ENCODE measurements at regions not wholly inside any gene's neighbourhood (a gene's known extent, or its start where the extent isn't known, plus 50 kb on each side); places are given as distances from the start of the nearest gene placed in this dataset.

DNA sequence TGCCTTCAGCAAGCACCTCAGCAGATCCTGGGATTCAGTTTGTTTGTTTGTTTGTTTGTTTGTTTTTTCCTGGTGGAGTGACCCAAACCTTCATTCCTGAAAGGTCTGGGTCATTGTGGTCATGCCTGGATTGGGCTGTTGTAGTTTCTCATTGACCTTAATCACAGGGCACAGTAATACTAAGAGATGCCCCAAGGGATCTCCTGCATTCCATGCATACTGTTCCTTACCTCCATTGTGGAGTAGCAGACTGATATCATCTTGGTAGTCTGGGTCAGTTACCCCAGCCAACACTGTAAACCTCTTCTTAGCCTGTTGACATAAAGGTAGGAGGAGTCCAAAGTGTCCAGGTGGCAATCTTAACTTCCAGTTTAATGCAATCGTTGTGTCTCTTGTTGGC is 1466.7 kb upstream of the CDH9 start:
- ATAC-seq (replicated peaks): no peak
- no peak overlapping the region for H3K4me3 Mint-ChIP-seq
- no peaks in the 10 kb centered on the region for H3K27me3 Mint-ChIP-seq
- H3K27ac Mint-ChIP-seq: no peak overlapping the region
- no peaks in the 10 kb centered on the region for H3K36me3 Mint-ChIP-seq (ENCODE audit: low read depth)
- H3K9me3 Mint-ChIP-seq: peaks cover 11% of the 10 kb centered on the region
- no peaks in the 10 kb centered on the region for H3K4me1 Mint-ChIP-seq

DNA sequence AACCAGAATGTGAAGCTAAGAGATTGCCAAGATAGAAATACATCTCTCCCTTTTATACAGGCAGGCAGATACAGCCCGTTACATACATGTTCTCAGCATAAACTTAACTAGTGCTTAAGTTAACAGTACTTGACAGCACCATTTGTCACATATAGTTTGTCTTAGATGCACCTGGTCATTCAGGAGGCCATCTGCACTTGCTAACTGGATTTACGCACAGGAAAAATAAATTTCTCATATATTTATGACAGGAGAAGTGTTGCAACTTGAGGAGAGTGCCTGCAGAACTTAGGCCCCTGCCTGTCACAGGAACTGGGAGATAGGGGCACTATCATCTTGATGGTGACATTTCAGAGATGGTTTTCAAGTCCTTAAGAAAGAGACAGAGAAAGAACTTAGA is 1462.1 kb upstream of the CDH9 start:
- no peaks in the 10 kb centered on the region for H3K27me3 Mint-ChIP-seq
- H3K4me1 Mint-ChIP-seq: no peaks in the 10 kb centered on the region
- ATAC-seq (replicated peaks): no peak
- H3K27ac Mint-ChIP-seq: no peak overlapping the region
- H3K9me3 Mint-ChIP-seq: peaks cover 7% of the 10 kb centered on the region
- H3K36me3 Mint-ChIP-seq (ENCODE audit: low read depth): no peaks in the 10 kb centered on the region
- H3K4me3 Mint-ChIP-seq: no peak overlapping the region

DNA sequence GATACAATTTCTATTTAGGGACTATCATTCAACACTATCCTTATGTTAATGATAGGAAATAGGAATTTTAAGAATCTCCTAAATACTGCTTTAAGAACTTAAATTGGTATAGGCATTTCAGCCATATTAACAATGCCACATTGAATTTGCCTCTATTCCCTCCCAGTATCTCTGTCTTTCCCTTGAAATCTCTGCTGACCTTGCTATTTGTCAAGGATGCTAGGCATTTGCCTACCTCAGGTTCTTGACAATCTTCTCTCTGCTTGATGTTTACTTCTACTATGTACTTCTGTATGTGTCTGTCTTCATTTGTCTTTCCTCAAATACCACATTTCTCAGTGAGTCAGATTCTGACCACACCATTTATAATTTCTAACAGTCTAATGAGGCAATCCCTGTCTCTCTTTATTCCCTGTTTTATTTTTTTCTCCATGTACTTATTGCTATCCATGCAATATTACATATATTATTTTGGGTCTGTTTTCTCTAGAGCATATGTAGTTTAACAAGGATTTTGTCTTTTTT is 1461.4 kb upstream of the CDH9 start:
- Mint-ChIP-seq H3K27me3 (no peaks in the 10 kb centered on the region), H3K4me3 (no peak overlapping the region), H3K9me3 (peaks cover 7% of the 10 kb centered on the region), H3K36me3 (ENCODE audit: low read depth) (no peaks in the 10 kb centered on the region), H3K27ac (no peak overlapping the region), H3K4me1 (no peaks in the 10 kb centered on the region)
- no peak for ATAC-seq (replicated peaks)

DNA sequence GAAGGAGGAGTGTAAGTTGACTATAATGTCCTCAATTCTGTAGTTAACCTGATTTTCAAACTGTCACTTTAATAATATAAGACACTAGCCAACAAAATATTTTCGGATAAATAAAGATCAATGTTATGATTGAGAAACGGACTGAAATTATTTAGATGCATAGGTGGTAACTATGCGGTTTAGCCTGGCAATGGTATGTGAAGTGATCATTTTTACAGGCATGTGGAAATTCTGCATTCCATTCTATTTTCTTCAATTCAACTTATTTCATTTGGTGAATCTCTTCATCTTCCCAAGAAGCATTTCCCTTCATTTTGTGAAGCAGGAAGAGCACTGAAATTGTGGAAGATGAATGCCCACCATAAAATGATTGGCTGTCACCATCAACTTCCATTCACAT is 1457.5 kb upstream of the CDH9 start:
- H3K27ac Mint-ChIP-seq: no peak overlapping the region
- no peaks in the 10 kb centered on the region for H3K27me3 Mint-ChIP-seq
- no peak overlapping the region for H3K4me3 Mint-ChIP-seq
- no peaks in the 10 kb centered on the region for H3K36me3 Mint-ChIP-seq (ENCODE audit: low read depth)
- H3K9me3 Mint-ChIP-seq: peaks cover 22% of the 10 kb centered on the region
- no peak for ATAC-seq (replicated peaks)
- H3K4me1 Mint-ChIP-seq: no peaks in the 10 kb centered on the region

DNA sequence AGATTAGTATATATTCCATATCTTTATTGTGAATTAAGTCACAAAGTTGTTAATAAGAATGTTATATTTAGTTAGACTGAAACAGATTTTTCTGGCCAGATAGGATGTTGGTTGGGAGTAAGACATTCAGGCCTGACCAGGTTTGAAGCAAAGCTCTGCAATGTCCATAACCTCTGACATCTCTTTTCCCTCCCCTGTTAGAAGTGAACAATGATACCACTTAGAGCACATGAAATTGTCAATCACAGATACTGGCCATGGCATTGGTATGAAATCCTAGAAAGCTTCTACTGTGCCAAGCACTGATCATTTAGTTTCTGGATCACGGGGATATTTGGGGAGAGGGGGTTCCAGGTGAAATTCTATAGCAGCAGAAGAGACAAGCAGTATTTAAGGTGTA is 1455.1 kb upstream of the CDH9 start:
- Mint-ChIP-seq H3K36me3 (ENCODE audit: low read depth) (no peaks in the 10 kb centered on the region), H3K9me3 (peaks cover 18% of the 10 kb centered on the region), H3K4me3 (no peak overlapping the region), H3K27me3 (no peaks in the 10 kb centered on the region), H3K4me1 (no peaks in the 10 kb centered on the region), H3K27ac (no peak overlapping the region)
- no peak for ATAC-seq (replicated peaks)

DNA sequence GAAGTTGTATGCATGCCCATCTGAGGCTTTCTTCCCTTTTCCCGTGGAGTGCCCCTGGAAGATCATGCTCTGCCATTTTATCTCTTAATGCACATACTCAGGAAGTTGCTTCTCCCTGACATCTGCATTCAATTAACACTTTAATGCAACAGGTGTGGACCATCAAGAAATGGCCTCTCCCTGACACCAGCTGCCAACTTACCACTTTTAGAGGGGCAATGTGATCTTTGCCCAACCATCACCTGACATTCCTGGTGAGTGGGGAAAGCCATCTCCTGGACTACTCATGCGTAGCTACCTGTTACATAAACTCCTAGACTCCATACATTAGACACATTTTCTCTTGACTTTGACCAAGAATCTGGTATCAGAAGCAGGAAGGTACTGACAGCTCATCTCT is 1450.4 kb upstream of the CDH9 start:
- Mint-ChIP-seq H3K4me1 (no peaks in the 10 kb centered on the region), H3K4me3 (no peak overlapping the region), H3K36me3 (ENCODE audit: low read depth) (no peaks in the 10 kb centered on the region), H3K27ac (no peak overlapping the region), H3K9me3 (peaks cover 12% of the 10 kb centered on the region), H3K27me3 (no peaks in the 10 kb centered on the region)
- no peak for ATAC-seq (replicated peaks)

DNA sequence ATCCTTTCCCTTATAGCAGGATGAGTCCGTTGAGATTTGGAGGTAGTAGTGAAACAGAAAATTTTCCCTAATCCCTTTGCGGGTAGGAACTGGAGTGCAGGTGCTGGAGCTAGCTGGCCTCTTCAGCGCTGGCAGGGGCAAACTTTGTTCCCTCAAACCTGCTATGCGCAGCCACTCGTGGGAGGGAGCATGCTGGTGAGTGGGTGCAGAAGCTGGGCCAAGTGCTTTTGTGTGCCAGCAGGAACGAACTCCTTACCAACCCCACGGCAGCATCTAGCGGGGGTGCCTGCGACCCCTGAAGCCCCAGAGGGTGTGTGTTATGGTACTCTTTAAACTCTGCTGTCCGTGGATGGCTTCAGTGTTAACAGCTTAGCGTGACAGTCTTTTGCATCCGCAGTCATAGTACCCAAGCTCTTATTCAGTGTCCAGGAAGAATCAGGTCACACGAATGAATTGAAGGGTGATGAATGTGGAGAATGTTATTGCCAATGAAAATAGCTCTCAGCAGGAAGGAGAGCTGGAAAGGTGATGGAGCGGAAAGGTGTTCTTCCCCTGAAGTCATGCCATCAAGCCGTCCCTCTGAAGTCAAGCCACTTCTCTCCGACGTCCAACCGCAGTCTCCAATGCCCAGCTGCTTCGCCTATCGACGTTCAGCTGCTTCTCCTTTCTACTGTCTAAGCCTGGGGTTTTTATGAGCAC is 1445.1 kb upstream of the CDH9 start:
- H3K4me1 Mint-ChIP-seq: no peaks in the 10 kb centered on the region
- H3K36me3 Mint-ChIP-seq (ENCODE audit: low read depth): no peaks in the 10 kb centered on the region
- no peak overlapping the region for H3K4me3 Mint-ChIP-seq
- no peaks in the 10 kb centered on the region for H3K9me3 Mint-ChIP-seq
- no peaks in the 10 kb centered on the region for H3K27me3 Mint-ChIP-seq
- ATAC-seq (replicated peaks): no peak
- no peak overlapping the region for H3K27ac Mint-ChIP-seq

DNA sequence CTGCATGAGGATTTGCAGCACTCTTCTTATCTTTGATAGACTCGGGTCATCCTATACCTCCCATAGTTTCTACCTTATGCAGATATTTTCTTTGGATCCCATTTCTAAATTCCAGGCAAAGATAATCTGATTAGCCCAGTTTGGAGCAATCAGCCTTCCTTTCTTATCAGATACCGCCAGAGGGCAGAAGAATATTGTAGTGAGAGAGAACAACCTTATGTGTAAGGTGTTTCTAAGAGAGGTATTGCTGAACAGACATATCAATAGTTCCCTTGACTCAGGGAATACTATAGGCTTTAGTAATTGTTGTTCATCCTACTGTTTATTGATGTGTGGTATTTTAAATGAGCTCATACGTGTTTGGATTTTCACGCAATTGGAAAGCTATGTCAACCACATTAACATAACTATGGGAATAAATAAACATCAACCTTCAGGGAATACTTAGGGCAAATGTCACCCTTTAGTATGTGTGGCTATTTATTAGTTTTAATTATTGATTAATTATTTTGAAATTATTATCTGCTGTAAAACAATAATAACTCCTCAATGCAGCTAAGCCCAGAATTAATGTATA is 1435.2 kb upstream of the CDH9 start:
- ATAC-seq (replicated peaks): no peak
- H3K36me3 Mint-ChIP-seq (ENCODE audit: low read depth): no peaks in the 10 kb centered on the region
- H3K4me1 Mint-ChIP-seq: no peaks in the 10 kb centered on the region
- peaks cover 9% of the 10 kb centered on the region for H3K9me3 Mint-ChIP-seq
- no peaks in the 10 kb centered on the region for H3K27me3 Mint-ChIP-seq
- no peak overlapping the region for H3K4me3 Mint-ChIP-seq
- no peak overlapping the region for H3K27ac Mint-ChIP-seq

DNA sequence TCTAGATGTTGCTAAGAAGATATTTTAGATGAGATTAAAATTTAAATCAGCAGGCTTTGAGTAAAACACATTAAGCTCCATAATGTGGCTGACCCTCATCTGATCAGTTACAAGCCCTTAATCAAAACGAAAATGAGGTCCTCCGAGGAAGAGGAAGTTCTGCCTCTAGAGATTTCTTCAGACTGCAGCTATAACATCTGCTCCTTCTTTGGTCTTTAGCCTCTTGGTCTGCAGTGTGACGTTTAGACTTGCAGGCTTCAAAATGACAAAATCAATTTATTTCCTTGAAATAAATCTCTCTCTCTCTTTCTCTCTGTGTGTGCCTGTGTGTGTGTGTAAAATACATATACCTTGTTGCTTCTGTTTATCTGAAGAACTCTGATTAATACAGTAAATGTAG is 1429.8 kb upstream of the CDH9 start:
- Mint-ChIP-seq H3K4me3 (no peak overlapping the region), H3K9me3 (peaks cover 10% of the 10 kb centered on the region), H3K4me1 (no peaks in the 10 kb centered on the region), H3K36me3 (ENCODE audit: low read depth) (no peaks in the 10 kb centered on the region), H3K27me3 (no peaks in the 10 kb centered on the region), H3K27ac (no peak overlapping the region)
- ATAC-seq (replicated peaks): no peak

DNA sequence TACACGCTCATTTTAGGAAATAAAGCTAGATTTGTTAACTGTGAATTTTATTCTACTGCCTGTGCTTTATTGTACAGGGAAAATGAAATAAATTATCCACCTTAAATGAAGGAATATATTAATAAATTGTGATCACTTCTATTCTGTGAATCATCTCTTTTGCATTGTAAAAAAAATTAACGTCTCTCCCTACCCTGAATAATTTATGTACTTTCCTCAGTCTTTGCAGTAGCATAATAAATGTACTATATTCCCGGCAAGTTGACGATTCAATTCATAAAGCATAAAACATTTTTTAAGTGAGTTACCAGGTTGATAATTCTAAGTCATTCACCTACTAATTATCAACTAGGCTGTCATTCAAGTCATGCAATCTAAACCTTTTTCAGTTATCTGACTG is 1425.3 kb upstream of the CDH9 start:
- Mint-ChIP-seq H3K36me3 (ENCODE audit: low read depth) (no peaks in the 10 kb centered on the region), H3K27ac (no peak overlapping the region), H3K27me3 (no peaks in the 10 kb centered on the region), H3K9me3 (peaks cover 14% of the 10 kb centered on the region), H3K4me3 (no peak overlapping the region), H3K4me1 (no peaks in the 10 kb centered on the region)
- no peak for ATAC-seq (replicated peaks)

DNA sequence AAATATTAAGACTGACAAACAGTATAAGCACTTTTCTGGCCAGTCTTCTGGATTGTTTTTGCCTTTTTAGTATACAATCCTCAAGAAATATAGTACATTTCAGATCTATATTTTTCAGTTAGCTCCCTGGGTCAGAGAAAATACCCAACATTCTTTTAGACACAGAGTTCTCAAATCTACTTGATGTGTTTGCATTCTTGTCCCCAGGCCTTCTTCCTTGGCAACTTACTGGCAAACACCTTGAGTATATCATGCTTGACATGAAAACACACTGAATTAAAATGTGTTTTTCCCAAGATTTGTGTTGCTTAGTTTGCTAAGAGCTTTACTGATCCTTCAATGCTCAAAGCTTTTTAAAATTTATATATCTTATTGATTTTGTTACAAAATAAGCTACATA is 1413.1 kb upstream of the CDH9 start:
- Mint-ChIP-seq H3K4me3 (no peak overlapping the region), H3K36me3 (ENCODE audit: low read depth) (no peaks in the 10 kb centered on the region), H3K9me3 (peaks cover 15% of the 10 kb centered on the region), H3K27ac (no peak overlapping the region), H3K27me3 (no peaks in the 10 kb centered on the region), H3K4me1 (no peaks in the 10 kb centered on the region)
- ATAC-seq (replicated peaks): no peak

DNA sequence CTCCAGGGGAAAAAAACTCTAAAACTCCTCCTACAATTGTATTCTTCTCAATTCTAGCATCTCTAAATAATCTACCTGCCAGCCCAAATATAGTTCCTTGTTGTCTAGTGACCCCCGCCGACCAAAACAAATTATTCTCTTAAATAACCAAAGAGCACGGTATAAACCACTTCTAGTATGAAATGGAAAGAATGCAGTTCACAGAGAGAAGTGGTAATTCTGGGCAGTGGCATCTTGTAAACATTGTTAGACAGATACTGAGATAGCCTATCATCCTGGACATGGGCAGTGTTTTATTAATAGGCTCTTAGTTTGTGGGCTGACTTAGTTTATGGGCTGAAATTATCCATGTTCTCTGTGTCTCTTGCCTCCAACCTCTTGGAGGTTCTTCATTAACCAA is 1412.6 kb upstream of the CDH9 start:
- no peak for ATAC-seq (replicated peaks)
- Mint-ChIP-seq H3K4me3 (no peak overlapping the region), H3K27ac (no peak overlapping the region), H3K9me3 (peaks cover 15% of the 10 kb centered on the region), H3K27me3 (no peaks in the 10 kb centered on the region), H3K36me3 (ENCODE audit: low read depth) (no peaks in the 10 kb centered on the region), H3K4me1 (no peaks in the 10 kb centered on the region)

DNA sequence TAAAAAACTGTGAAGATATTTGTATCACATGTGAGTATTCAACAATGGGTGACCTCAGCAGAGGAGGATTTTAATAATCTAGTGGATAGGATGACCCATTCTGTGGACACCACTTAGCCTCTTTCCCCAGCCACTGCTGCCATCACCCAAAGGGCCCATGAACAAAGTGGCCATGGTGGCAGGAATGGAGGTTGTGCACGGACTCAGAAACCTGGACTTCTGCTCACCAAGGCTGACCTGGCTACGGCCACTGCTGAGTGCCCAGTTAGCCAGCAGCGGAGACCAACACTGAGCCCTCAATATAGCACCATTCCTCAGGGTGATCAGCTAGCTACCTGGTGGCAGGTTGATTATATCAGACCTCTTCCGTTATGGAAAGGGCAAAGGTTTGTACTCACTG is 1410.4 kb upstream of the CDH9 start:
- no peak overlapping the region for H3K4me3 Mint-ChIP-seq
- no peak for ATAC-seq (replicated peaks)
- no peak overlapping the region for H3K27ac Mint-ChIP-seq
- H3K36me3 Mint-ChIP-seq (ENCODE audit: low read depth): no peaks in the 10 kb centered on the region
- H3K9me3 Mint-ChIP-seq: peaks cover 12% of the 10 kb centered on the region
- no peaks in the 10 kb centered on the region for H3K27me3 Mint-ChIP-seq
- H3K4me1 Mint-ChIP-seq: no peaks in the 10 kb centered on the region

DNA sequence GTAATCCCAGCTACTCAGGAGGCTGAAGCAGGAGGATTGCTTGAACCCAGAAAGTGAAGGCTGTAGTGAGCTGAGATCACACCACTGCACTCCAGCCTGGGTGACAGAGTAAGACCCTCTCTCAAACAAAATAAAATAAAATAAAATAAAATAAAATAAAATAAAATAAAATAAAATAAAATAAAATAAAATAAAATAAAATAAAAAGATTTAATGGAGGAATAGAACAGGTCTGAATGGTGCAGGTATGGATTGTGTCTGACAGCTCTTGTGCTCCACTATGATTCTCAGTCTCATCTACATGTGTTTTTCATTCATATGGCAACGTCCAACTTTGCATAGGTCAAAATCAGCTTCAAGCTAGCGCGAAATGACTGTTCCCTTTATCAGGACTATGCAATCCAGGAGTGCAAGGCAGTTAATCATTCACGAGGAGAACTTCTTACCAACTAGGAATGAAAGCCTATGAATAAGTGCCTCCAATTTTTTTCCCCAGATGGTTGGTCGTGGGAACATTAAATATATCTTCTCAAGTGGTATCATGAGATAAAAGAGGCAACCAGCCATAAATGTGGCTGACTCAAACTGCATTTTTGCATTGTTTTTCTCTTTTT is 1392.3 kb upstream of the CDH9 start:
- Mint-ChIP-seq H3K27ac (no peak overlapping the region), H3K36me3 (ENCODE audit: low read depth) (no peaks in the 10 kb centered on the region), H3K4me1 (no peaks in the 10 kb centered on the region), H3K27me3 (no peaks in the 10 kb centered on the region), H3K9me3 (peaks cover 5% of the 10 kb centered on the region), H3K4me3 (no peak overlapping the region)
- ATAC-seq (replicated peaks): no peak

DNA sequence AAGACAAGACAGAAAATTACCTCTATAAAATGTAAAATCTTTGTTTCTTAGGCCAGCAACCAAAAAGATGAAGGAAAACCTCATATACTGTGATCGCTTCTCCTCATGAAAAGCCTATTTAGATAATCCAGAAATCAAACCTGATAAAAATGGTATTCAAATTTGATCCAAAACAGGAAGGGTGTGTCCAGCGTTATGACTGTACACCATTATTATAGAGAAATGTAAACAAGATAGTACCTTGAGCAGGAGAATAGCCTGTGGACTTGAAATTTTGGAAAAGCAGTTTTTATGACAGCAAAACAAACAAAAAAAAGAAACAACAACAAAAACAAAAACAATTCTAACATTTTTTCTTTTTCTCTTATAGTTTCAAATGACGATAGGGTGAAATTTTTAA is 1382.8 kb upstream of the CDH9 start:
- Mint-ChIP-seq H3K4me1 (no peaks in the 10 kb centered on the region), H3K27ac (no peak overlapping the region), H3K36me3 (ENCODE audit: low read depth) (no peaks in the 10 kb centered on the region), H3K27me3 (no peaks in the 10 kb centered on the region), H3K4me3 (no peak overlapping the region), H3K9me3 (peaks cover 4% of the 10 kb centered on the region)
- ATAC-seq (replicated peaks): no peak
